HG03439 (cell line): ENCODE measurements at regions not wholly inside any gene's neighbourhood (a gene's known extent, or its start where the extent isn't known, plus 50 kb on each side); places are given as distances from the start of the nearest gene placed in this dataset.

Source experiments
- ATAC-seq: cut with Tn5 transposase; IDR thresholded peaks from one replicate; pipeline ENCODE4 v1.9.1; 2021; ENCODE audit warnings: mild to moderate bottlenecking, moderate library complexity; ENCODE audit not compliant: unreplicated experiment

DNA sequence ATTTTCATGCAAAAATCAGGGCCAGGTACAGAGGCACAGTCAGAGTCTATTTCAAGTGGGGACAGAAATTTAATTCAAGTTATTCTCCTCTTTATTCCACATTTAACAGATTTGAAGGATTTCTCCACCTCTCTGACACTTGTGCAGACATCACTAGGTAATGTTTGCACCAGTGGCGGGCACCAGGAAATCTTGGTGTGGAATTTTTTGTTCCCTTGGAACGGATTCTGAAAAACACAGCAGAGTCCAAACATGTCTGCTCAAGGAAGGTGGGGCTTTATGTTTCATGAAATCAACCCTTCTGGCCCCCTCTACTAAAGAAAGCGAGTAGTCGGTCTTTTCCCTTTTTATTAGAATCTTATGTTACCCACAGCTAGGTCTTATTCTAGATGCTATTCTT lies 271.2 kb upstream of the MDFIC2 start:
- ATAC-seq = no peak

DNA sequence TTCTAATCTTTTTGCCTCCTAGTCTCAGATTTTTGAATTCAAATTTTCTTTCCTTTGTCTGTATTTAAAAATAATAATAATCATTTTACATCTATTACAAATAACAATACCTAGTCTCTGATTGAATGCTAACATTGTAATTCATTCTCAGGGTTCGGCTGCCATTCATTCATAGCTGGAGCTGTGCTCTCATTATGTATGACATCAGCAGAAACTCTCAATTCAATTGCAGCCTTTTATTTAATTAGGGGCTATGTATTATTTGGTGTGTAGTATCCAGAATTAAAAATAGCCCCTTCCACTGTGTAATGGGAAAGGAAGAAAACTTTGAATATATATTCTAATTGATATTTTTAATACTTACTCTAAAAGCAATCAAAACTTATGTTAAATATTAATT lies 270.4 kb upstream of the MDFIC2 start:
- no peak for ATAC-seq

DNA sequence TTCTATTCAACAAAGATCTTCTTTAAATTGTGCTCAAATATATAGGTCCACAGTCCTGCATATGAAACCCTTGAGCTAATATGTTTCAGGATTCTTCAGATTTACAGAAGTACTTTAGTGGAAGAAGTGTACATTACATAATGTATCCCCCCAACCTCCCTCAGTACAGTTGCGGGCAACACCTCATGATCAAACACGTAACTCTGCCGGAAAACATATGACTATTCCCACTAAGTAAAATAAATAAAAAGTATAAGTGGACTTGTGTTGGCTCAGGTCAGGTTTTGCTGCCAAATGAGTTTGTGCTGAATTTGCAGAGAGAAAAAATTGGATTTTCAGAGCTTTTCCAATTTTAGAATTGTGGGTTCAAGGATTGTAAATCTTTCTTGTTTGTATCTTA lies 267.6 kb upstream of the MDFIC2 start:
- ATAC-seq = no peak

DNA sequence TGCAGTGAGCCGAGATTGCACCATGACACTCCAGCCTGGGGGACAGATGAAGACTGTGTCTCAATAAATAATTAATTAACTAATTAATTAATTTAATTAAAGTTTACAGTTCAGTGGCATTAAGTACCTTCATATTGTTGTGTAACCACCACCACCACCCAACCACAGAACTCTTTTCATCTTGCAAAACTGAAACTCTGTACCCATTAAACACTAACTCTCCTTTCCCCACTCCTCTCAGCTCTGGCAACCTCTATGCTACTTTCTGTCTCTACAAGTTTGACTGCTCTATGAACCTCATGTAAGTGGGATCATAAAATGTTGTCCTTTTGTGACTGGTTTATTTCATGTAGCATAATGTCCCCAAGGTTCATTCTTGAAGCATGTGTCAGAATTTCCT lies 259.3 kb upstream of the MDFIC2 start:
- ATAC-seq = no peak

DNA sequence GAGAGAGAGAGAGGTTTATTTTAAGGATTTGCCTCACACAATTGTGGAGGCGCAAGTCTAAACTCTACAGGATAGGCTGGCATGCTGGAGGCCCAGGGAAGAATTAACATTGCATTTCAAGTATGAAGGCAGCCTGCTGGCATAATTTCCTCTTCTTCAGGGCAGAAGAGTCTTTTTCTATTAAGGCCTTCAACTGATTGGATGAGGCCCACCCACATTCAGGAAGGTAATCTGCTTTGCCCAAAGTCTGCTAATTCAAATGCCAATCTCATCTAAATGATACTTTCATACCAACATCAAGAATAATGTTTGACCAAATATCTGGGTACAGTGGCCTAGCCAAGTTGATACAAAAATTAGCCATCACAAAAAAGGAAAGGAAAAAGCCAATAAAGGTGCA lies 258.1 kb upstream of the MDFIC2 start:
- ATAC-seq = no peak

DNA sequence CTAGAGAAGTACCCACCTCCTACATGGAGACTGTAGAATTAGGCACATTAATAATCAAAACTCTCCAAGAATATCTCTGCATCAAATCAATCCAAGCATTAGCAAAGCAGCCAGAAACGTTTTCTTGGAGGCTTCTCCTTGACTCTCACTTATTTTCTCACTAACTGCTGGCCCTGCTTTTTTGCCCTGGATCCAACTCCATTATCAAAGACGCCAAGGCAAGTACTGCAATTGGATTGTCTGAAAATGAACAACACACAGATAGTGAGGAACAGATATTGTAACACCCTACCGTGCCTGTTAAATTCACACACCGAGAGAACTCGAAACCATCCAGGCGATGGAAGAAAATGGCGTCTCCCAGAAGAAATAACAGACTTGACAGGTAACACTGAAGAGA lies 256.2 kb upstream of the MDFIC2 start:
- no peak for ATAC-seq

DNA sequence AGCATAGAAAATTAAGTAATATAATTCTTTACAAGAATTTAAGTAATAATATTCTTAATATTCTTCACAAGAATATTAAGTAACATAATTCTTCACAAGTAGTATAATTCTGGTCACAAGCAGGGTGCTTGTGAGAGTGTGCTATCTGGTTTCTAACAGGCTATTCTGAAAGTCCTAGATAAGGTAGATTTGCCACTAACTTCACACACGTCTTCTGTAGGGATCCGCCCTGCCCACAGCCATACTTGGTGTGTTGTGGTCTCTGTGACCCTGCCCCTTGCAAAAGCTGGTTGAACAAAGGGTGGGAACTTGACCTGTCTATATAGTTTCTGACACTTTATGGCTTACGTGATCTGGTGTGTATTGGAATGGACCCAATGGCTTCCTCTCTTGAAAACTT lies 253.4 kb upstream of the MDFIC2 start:
- no peak for ATAC-seq

DNA sequence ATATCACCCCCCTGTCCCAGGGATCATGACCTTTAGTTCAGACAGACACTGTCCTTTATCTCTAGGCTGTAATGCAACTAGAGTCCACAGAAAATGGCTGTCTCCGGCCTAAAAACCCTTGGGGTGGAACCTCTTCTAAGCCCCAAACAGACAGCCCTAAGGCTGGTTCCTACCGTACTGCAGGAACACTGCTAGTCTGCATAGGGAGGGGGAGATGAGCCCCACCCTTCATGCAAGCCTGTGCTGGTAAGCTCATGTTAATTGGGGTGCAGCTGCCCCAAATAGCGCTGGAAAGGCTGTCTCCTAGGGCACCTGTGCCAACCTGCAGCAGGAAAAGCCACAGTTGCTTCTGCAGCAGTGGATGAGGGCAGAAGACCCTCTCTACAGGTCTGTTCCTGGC lies 252.1 kb upstream of the MDFIC2 start:
- no peak for ATAC-seq

DNA sequence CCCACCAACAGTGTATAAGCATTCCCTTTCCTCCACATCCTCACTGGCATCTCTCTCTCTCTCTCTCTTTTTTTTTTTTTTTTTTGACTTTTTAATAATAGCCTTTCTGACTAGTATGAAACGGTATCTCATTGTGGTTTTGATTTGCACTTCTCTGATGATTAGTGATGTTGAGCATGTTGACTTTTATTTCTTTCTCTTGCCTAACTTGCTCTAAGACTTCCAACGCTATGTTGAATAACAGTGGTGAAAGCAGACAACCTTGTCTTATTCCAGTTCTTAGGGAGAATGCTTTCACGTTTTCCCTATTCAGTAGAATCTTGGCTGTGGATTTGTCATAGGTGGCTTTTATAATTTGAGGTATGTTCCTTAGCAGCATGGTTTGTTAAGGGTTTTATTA lies 249.4 kb upstream of the MDFIC2 start:
- no peak for ATAC-seq

DNA sequence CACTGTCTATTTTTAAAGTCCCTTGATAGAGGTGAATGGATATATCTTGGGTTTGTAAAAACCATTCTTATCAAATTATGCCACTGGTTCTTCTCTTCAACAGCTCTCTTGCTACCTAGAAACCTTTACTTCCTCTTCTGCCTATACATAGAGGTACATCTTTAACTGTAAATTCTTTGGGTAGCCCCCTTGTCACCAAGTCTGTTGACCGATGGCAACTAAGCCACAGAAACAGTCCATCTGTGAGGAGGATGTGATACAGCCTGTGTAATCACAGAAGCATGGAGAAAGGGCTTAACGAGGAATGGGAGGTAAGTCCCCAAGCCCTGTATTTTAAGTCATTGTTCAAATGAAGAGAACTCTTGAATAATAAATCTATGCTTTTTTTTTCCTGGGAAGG lies 246.5 kb upstream of the MDFIC2 start:
- no peak for ATAC-seq

DNA sequence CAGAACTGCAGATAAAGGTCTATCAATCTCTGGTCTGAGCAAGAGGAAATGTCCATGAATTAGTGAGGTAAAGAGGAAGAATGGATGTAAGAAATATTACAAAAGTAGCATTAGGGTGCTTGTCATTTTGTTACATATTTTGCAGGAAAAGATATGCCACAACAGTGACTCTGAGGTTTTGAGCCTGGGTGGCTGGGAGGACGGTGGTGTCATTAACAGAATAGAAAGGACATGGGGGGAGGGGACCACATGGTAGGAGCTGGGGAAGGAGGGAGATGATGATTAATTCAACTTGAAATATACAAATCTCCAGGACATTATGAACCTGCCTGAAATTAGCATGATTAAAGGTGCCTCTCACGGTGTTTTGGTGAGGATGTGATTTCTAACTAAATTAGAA lies 245.5 kb upstream of the MDFIC2 start:
- no peak for ATAC-seq

DNA sequence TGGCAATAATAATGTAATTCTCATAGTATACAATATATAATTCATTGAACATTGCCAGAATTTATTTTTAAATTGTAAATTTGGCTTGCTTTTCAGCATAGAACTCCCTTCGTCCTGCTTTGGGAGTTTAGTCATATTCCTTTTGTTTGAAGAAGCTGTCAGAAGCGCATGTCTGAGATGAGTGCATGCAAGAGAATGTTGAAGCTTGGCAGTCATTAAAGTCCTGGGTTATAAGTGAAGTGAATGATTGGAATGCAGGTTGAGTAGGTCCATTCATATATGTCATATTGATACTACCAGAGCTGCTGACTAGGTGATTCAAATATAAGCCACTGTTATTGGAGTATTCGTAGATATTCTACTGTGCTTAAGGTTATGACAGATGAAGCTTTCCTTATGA lies 243.6 kb upstream of the MDFIC2 start:
- no peak for ATAC-seq

DNA sequence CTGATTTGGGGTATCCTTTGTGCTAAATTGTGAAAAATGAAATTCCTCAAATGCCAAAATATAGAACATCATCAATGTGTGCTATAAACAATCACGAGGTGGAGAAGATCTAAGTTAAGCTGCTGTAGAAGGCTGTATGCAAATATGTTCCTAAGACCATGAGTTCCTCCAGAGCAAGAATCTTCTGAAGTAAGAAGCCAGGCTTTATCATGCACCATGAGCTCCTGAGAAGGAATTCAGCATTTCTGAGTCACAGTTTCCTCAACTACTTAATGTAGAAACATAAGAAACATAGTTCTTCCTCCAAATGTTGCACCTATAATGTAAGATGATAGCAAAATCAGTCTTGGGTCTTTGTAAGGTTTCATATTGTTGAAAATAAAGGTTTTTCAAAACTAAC lies 241.7 kb upstream of the MDFIC2 start:
- ATAC-seq = no peak

DNA sequence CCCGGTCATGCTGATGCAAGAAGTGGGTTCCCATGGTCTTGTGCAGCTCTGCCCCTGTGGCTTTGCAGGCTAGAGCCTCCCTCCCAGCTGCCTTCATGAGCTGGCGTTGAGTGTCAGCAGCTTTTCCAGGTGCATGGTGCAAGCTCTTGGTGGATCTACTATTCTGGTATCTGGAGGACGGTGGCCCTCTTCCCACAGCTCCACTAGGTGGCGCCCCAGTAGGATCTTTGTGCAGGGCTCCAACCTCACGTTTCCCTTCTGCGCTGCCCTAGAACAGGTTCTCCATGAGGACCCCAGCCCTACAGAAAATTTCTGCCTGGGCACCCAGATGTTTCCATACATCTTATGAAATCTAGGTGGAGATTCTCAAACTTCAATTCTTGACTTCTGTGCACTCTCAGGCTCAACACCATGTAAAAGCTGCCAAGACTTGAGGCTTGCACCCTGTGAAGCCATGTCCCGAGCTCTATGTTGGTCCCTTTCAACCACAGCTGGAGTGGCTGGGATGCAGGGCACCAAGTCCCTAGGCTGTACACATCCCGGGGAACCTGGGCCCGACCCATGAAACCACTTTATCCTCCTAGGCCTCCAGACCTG lies 238.4 kb upstream of the MDFIC2 start:
- peak; percentile 85 for ATAC-seq

DNA sequence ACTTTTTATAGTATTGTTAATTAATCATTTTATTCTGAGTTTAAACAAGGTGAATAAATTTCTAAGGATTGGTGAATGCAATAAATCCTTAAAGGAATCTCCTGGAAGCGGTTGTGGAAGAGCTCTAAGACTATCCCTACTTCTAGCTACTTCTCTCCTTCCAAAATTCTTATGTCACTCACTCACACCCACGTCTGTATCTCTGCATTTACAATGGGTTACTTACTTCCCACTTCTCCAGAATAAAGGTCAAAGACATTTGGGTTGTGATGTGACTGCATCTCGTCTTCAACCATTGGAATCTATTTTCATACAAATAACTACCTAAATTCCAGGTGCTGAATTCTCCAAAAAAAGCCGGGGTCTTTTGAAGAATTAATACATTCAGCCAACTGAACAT lies 234.2 kb upstream of the MDFIC2 start:
- ATAC-seq = no peak

DNA sequence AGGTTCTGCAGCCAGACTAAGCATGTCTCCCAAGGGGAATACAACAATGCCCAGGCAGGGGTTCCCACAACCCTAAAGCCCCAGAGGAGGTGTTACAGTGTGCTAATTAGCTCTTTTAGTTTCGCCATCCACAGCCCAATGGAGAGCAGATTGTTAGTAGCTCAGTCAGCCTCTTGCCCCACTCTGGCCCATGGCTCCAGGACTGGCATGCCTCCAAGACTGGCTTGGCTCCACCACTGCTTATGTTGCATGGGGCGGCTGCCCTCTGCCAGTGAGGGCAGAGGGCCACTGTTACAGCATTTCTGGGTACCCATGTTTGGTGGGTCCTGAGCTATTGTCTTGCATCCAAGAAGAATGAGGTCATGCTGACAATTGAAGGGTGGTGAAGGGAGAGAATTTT lies 231.1 kb upstream of the MDFIC2 start:
- no peak for ATAC-seq

DNA sequence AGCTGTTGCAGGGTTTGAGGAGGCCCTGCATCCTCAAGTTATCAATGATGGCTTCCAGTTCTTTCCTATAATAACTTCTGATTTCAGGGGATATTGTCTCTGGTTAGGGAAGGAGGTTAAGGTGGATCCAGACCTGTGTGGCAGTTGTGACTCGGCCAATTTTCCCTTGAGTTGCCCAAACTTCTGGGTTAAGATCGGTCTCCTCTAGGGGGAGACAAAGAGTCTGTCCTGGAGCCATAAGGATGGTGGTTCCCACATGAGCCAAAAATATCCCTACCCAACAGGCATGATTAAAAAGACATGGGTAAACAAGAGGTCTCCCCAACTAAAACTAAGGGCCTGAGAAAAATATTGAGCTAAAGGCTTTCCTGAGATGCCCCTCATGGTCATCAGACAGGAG lies 227.5 kb upstream of the MDFIC2 start:
- no peak for ATAC-seq

DNA sequence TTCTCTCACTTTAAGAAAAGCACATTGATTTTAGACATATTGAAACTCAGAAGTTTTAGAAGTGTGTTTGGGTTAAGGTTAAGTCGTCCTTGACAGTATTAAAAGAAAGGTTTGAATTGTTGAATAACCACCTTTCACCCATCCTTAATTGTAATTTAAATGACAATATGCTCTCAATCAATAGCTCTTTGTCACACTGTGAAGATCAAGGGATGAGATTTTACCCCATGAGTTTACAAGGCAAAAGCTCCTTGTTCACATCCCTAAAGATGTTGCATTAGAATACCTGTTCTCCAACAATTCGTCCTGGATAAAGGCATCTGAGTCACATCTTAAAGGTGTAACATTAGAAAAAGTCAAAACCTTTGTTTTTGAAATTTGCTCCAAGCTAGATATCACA lies 220.4 kb upstream of the MDFIC2 start:
- no peak for ATAC-seq

DNA sequence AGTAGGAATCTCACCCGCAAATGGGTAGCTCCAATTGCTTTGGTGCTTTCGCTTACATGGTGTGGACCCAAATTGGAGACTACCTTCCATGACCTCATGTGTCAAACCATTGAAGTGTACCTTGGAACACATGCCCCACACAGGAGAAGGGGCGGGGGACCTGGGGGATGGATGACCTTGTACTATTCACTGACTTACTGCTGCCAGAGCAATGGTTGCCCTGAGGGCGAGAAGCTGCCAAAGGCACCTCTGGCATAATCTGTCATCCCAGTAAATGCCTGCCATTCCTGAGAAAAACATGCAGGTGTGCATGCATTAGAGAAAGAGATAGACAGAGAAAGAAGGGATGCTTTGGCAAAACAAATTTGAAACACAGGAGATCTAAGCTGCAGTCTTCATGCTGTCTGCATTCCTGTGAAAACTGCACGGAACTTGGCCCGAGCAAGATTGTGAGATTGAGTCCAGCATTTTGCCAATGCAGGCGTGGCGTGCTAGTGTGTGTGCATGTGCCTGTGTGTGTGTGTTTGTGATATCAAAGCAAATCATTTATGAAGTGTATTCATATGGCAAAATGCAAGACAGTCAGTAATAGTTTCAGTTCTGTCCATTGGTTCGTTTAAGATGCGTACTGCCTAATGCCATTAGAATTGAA lies 219.5 kb upstream of the MDFIC2 start:
- ATAC-seq = no peak

DNA sequence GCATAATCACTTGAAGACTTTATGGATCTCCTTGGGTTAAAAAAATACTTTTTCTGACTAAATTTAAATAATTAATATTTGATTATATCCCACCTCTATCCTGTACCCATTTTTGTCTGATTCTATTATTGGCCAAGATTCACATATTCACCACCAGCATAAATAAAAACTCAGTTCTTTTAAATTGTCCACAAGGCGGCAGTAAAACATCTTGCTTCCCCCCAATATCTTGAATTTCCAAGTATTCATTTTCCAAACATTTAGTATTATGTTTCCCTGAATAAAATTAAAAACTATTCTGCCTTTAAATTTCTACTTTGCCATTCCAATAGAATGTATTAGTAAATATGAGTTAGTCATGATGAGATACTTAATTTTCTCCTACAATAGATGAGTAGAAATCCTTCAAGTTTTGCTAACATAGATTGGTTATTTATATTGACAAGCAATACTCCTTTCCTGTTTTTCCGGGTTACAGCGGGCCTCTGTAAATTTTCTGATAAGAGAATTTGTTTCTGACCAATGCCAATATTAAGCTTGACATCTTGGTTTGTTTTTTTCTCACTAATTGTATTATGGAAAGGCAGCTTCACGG lies 218.7 kb upstream of the MDFIC2 start:
- no peak for ATAC-seq

DNA sequence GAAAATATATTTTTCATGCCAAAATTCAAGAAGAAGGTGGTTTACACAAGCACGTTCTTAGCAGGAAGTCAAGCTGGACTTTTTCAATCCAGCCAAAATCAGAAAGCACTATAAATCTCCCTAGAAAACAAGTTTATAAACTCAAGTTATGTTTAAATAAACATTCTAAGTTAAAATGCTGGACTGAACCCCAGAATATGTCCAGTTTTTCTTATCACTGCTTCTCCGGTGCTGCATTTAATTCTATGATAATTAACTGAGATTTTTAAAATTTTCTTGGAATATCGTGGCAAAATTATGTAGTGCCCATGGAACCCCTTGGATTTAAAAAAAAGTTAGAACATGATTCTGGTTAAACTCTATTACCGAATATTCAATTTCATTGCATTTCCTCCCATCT lies 218.2 kb upstream of the MDFIC2 start:
- ATAC-seq = no peak

DNA sequence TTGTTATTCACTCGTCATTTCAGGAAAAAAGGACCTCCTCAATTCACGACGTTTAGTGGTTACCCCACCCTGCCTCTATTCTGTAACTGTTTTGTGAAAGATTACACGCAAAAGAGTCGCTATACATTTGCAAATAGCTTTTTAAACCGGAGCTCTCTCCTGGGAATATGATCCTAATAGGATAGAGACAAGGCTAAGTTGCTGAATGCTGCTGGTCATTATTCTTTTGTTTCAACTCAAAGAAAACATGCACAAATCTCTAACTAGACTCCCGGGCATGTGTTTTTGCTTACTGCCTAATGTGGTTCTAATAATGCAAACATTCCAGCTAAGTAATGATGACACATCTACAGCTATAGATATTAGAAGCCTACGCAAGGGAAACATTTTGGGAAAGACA lies 214.6 kb upstream of the MDFIC2 start:
- no peak for ATAC-seq
